IMR-90 (cell line): ENCODE measurements at regions not wholly inside any gene's neighbourhood (a gene's known extent, or its start where the extent isn't known, plus 50 kb on each side); places are given as distances from the start of the nearest gene placed in this dataset.

Experiments used
- ATAC-seq: fragments of 200-7000 bp; cut with Tn5 transposase; 2 replicates; pipeline ENCODE4 v1.9.1; 2020; ENCODE audit warnings: low read depth, mild to moderate bottlenecking, moderate library complexity
- BruUV-seq: library from RNA; stranded (reverse); fragments of 400-500 nt; replicated peaks from 2 replicates; lab custom pipeline; 2021; lab: Mats Ljungman, UMichigan
- CTCF ChIA-PET: fragments of 300-600 bp; formaldehyde crosslinking; extraction: SDS; loops from one replicate; lab custom pipeline; 2021; ENCODE audit warnings: antibody characterized with exemption; lab: Yijun Ruan, JAX
- POLR2A ChIA-PET: fragments of 300-600 bp; sonication (Branson Sonifier 250); formaldehyde crosslinking; loops from one replicate; lab custom pipeline; 2022; ENCODE audit warnings: antibody characterized with exemption; ENCODE audit not compliant: unreplicated experiment; lab: Charles Lee
- DNase-seq: peaks from one replicate; pipeline ENCODE4 v3.0.0; 2013
- H2AFZ ChIP-seq: replicated peaks from 2 replicates; pipeline ENCODE3; 2013; ENCODE audit warnings: low read length, mild to moderate bottlenecking; ENCODE audit not compliant: poor library complexity
- H2AK5ac ChIP-seq: 2 replicates; pipeline ENCODE4 v1.6.1; 2013; ENCODE audit warnings: low read depth, low read length, inconsistent platforms
- H2AK9ac ChIP-seq: replicated peaks from 2 replicates; pipeline ENCODE3; 2013; ENCODE audit warnings: mild to moderate bottlenecking, low read depth, low read length, moderate library complexity; ENCODE audit not compliant: poor library complexity
- H2BK120ac ChIP-seq: 2 replicates; pipeline ENCODE4 v1.6.1; 2013; ENCODE audit warnings: low read depth, low read length, inconsistent platforms
- H2BK15ac ChIP-seq: 3 replicates; pipeline ENCODE4 v1.6.1; 2013; ENCODE audit warnings: low read depth, low read length, inconsistent platforms
- H2BK20ac ChIP-seq: 2 replicates; pipeline ENCODE4 v1.6.1; 2013; ENCODE audit warnings: low read depth, mild to moderate bottlenecking, inconsistent platforms, low read length, moderate library complexity
- H2BK5ac ChIP-seq: 2 replicates; pipeline ENCODE4 v1.6.1; 2013; ENCODE audit warnings: mild to moderate bottlenecking, low read depth, low read length, inconsistent platforms; ENCODE audit not compliant: poor library complexity, severe bottlenecking
- H3K14ac ChIP-seq: replicated peaks from 2 replicates; pipeline ENCODE4 v1.6.1; 2013; ENCODE audit warnings: low read depth, low read length, inconsistent platforms
- H3K18ac ChIP-seq: 2 replicates; pipeline ENCODE4 v1.6.1; 2013; ENCODE audit warnings: low read depth, low read length, control low read depth
- H3K23ac ChIP-seq: 2 replicates; pipeline ENCODE4 v1.6.1; 2013; ENCODE audit warnings: low read depth, low read length, inconsistent platforms
- H3K27ac ChIP-seq: 2 replicates; pipeline ENCODE4 v1.5.1; 2013; ENCODE audit warnings: mild to moderate bottlenecking, control low read depth, low read length; ENCODE audit not compliant: insufficient read depth
- H3K27me3 ChIP-seq: 2 replicates; pipeline ENCODE4 v1.6.1; 2013; ENCODE audit warnings: low read length; ENCODE audit not compliant: control insufficient read depth, insufficient read depth
- H3K36me3 ChIP-seq: 2 replicates; pipeline ENCODE4 v1.6.1; 2013; ENCODE audit warnings: low read length, mixed read lengths; ENCODE audit not compliant: control insufficient read depth, insufficient read depth
- H3K4ac ChIP-seq: 2 replicates; pipeline ENCODE4 v1.6.1; 2013; ENCODE audit warnings: low read depth, low read length, inconsistent platforms
- H3K4me1 ChIP-seq: 2 replicates; pipeline ENCODE4 v1.6.1; 2013; ENCODE audit warnings: low read length, mixed read lengths; ENCODE audit not compliant: control insufficient read depth, insufficient read depth
- H3K4me2 ChIP-seq: 2 replicates; pipeline ENCODE4 v1.6.1; 2013; ENCODE audit warnings: low read depth, mild to moderate bottlenecking, control low read depth, low read length, moderate library complexity
- H3K4me3 ChIP-seq: 2 replicates; pipeline ENCODE4 v1.5.1; 2013; ENCODE audit warnings: low read depth, mild to moderate bottlenecking, control low read depth, low read length, moderate library complexity; ENCODE audit not compliant: insufficient read depth
- H3K56ac ChIP-seq: 2 replicates; pipeline ENCODE4 v1.6.1; 2013; ENCODE audit warnings: low read length, inconsistent platforms; ENCODE audit not compliant: insufficient read depth; ENCODE audit errors: extremely low read depth
- H3K79me1 ChIP-seq, 2 experiments: 2 replicates each; pipeline ENCODE4 v1.6.1; 2013; ENCODE audit warnings: low read length in 2 of 2, inconsistent platforms in 1 of 2, low read depth in 1 of 2
- H3K9ac ChIP-seq: 2 replicates; pipeline ENCODE4 v1.6.1; 2013; ENCODE audit warnings: low read depth, low read length, control low read depth
- H3K9me1 ChIP-seq: 2 replicates; pipeline ENCODE4 v1.6.1; 2013; ENCODE audit warnings: low read length, inconsistent platforms; ENCODE audit not compliant: insufficient read depth
- H3K9me3 ChIP-seq: 2 replicates; pipeline ENCODE4 v1.6.1; 2013; ENCODE audit warnings: low read length; ENCODE audit not compliant: control insufficient read depth, insufficient read depth
- H4K20me1 ChIP-seq: 2 replicates; pipeline ENCODE4 v1.6.1; 2013; ENCODE audit warnings: low read length, inconsistent platforms; ENCODE audit not compliant: insufficient read depth
- H4K5ac ChIP-seq: 2 replicates; pipeline ENCODE4 v1.6.1; 2013; ENCODE audit warnings: mild to moderate bottlenecking, low read depth, low read length, control low read depth
- H4K8ac ChIP-seq, 2 experiments: 2 replicates each; pipeline ENCODE4 v1.6.1; 2013; ENCODE audit warnings: low read depth in 2 of 2, low read length in 2 of 2, control low read depth in 1 of 2, inconsistent platforms in 1 of 2
- H4K91ac ChIP-seq: 2 replicates; pipeline ENCODE4 v1.6.1; 2013; ENCODE audit warnings: low read depth, low read length, inconsistent platforms; ENCODE audit not compliant: insufficient read depth
- BHLHE40 ChIP-seq: fragments of 150-350 bp; IDR thresholded peaks from 2 replicates; pipeline ENCODE4 v1.6.1; 2016; ENCODE audit warnings: mild to moderate bottlenecking, low read depth, low read length
- CEBPB ChIP-seq: IDR thresholded peaks from 2 replicates; pipeline ENCODE4 v1.6.1; 2012; ENCODE audit warnings: low read depth, low read length, improper control_type of control experiment
- CHD1 ChIP-seq: IDR thresholded peaks from 2 replicates; pipeline ENCODE4 v1.6.1; 2012; ENCODE audit warnings: low read depth, low read length, improper control_type of control experiment
- CTCF ChIP-seq: conservative IDR thresholded peaks from 2 replicates; pipeline ENCODE4 v1.5.1; 2012; ENCODE audit warnings: mild to moderate bottlenecking, low read depth, low read length, improper control_type of control experiment
- NFE2L2 ChIP-seq: fragments of 150-350 bp; IDR thresholded peaks from 2 replicates; pipeline ENCODE4 v1.6.1; 2016; ENCODE audit warnings: low read depth, mild to moderate bottlenecking, low read length
- RAD21 ChIP-seq: IDR thresholded peaks from 2 replicates; pipeline ENCODE4 v1.6.1; 2012; ENCODE audit warnings: low read length, improper control_type of control experiment
- RCOR1 ChIP-seq: IDR thresholded peaks from 2 replicates; pipeline ENCODE4 v1.6.1; 2012; ENCODE audit warnings: mild to moderate bottlenecking, low read length, improper control_type of control experiment; ENCODE audit not compliant: insufficient replicate concordance
- RFX5 ChIP-seq: IDR thresholded peaks from 2 replicates; pipeline ENCODE4 v1.8.0; 2012; ENCODE audit warnings: low read depth, mild to moderate bottlenecking, low read length, moderate library complexity
- SMC3 ChIP-seq: fragments of 150-350 bp; IDR thresholded peaks from 2 replicates; pipeline ENCODE4 v1.6.1; 2016; ENCODE audit warnings: low read depth, mild to moderate bottlenecking, antibody characterized with exemption, low read length, moderate library complexity
- WGBS, 2 experiments: methylation state at CpG; one replicate each; pipeline versions ENCODE4 v1.1.5 to v1.1.7; 2013; ENCODE audit warnings: missing lambda C conversion rate in 2 of 2; ENCODE audit not compliant: insufficient read length in 1 of 2; ENCODE audit errors: extremely low coverage in 2 of 2; 5-methylcytosine and 5-hydroxymethylcytosine counted together
- dilution Hi-C: fragments of 300-500 bp; cut with HindIII; formaldehyde crosslinking; loops from one replicate; pipeline ENCODE4 v1.14.3; 2018; ENCODE audit warnings: low sequenced_read_pairs; ENCODE audit not compliant: unreplicated experiment
- in situ Hi-C: fragments of 300-500 bp; cut with MboI; formaldehyde crosslinking; loops from 3 replicates; pipeline ENCODE4 v1.14.3; 2019; ENCODE audit warnings: low sequenced_read_pairs, inconsistent platforms, mixed read lengths
- intact Hi-C: fragments of 100-400 bp; cut with micrococcal nuclease; formaldehyde crosslinking; loops from 2 replicates; pipeline ENCODE4 v1.10.0; 2022
- TF ChIP-seq, protein P1 (sequence below): fragments of 150-350 bp; IDR thresholded peaks from 2 replicates; pipeline ENCODE4 v1.6.1; 2016; ENCODE audit warnings: low read depth, mild to moderate bottlenecking, low read length, moderate library complexity, borderline replicate concordance

GRCh38 chr2:15771124-15771523 is 169.2 kb upstream of the MYCN start:
- Histone ChIP-seq H2BK15ac (no peak overlapping the region), H4K5ac (no peak overlapping the region), H4K91ac (no peak overlapping the region), H2AK5ac (no peak overlapping the region), H3K9me1 (no peaks in the 10 kb centered on the region), H3K36me3 (no peaks in the 10 kb centered on the region), H3K4ac (no peak overlapping the region), H3K9ac (no peak overlapping the region), H2BK5ac (no peak overlapping the region), H3K9me3 (peaks cover 25% of the 10 kb centered on the region), H3K4me3 (no peak overlapping the region), H4K20me1 (no peaks in the 10 kb centered on the region), H3K79me1 (no peaks in the 10 kb centered on the region), H3K56ac (no peak overlapping the region), H3K4me2 (no peak overlapping the region), H3K27me3 (no peaks in the 10 kb centered on the region), H3K27ac (no peak overlapping the region), H2AFZ (no peak overlapping the region), H2BK20ac (no peak overlapping the region), H2AK9ac (no peak overlapping the region), H3K14ac (no peak overlapping the region), H2BK120ac (no peak overlapping the region), H3K4me1 (no peaks in the 10 kb centered on the region), H3K18ac (no peak overlapping the region), H4K8ac (no peak overlapping the region), H3K23ac (no peak overlapping the region)
- no CpG with 5 or more reads among the region's 7 CpGs for WGBS, 2 experiments
- no TSS peak for BruUV-seq
- POLR2A ChIA-PET = no interaction called here
- DNase-seq = no peak
- intact Hi-C loops = no loop called here
- TF ChIP-seq CTCF = no peak
- no peak for TF ChIP-seq RAD21
- TF ChIP-seq SMC3 = no peak
- no peak for TF ChIP-seq CHD1
- TF ChIP-seq NFE2L2 = no peak
- TF ChIP-seq BHLHE40 = no peak
- no peak for TF ChIP-seq RCOR1
- TF ChIP-seq RFX5 = no peak
- TF ChIP-seq, protein P1, sequence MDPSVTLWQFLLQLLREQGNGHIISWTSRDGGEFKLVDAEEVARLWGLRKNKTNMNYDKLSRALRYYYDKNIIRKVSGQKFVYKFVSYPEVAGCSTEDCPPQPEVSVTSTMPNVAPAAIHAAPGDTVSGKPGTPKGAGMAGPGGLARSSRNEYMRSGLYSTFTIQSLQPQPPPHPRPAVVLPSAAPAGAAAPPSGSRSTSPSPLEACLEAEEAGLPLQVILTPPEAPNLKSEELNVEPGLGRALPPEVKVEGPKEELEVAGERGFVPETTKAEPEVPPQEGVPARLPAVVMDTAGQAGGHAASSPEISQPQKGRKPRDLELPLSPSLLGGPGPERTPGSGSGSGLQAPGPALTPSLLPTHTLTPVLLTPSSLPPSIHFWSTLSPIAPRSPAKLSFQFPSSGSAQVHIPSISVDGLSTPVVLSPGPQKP = no peak
- no peak for TF ChIP-seq CEBPB
- ATAC-seq = no peak
- dilution Hi-C loops = no loop called here
- CTCF ChIA-PET = no interaction called here
- in situ Hi-C loops = no loop called here
